ENCODE measurements at regions not wholly inside any gene's neighbourhood (a gene's known extent, or its start where the extent isn't known, plus 50 kb on each side); places are given as distances from the start of the nearest gene placed in this dataset.
A peak's percentile ranks its signal among the peaks of the same experiment; 100 is the strongest.

- Histone ChIP-seq H4K20me1 (ENCODE audit: control insufficient read depth, insufficient read depth, low read depth, low read length) (no peaks in the 10 kb centered on the region; the same call in 1 of the 2 replicates), H3K27me3 (ENCODE audit: control insufficient read depth, low read length) (no peaks in the 10 kb centered on the region; the same call in 1 of the 2 replicates), H3K36me3 (ENCODE audit: control insufficient read depth, low read length) (no peaks in the 10 kb centered on the region), H3K4me3 (ENCODE audit: low read length) (no peak overlapping the region), H3K4me2 (ENCODE audit: low read length) (no peak overlapping the region), H3K9me3 (ENCODE audit: control insufficient read depth, insufficient read depth, low read length) (no peaks in the 10 kb centered on the region), H3K4me1 (ENCODE audit: control insufficient read depth, low read length) (no peaks in the 10 kb centered on the region), H3F3A (ENCODE audit: control insufficient read depth, insufficient read depth) (no peaks in the 10 kb centered on the region), H3K79me2 (ENCODE audit: control insufficient read depth, low read length) (no peaks in the 10 kb centered on the region), H3K9me2 (replicated peaks; ENCODE audit: control insufficient read depth, low read length) (no peaks in the 10 kb centered on the region), H3K27ac (ENCODE audit: low read depth, low read length) (no peak overlapping the region)
- TF ChIP-seq CTCF (IDR thresholded peaks at IDR 0.05; ENCODE audit: low read depth, low read length, poor library complexity, severe bottlenecking) (peak; percentile 55), EZH2phosphoT487 (IDR thresholded peaks at IDR 0.05; ENCODE audit: borderline replicate concordance, low read length) (no peak)
Observed at GRCh38 chr18:47758000-47758399, 172.5 kb downstream of the SMAD2 start.

- Histone ChIP-seq H3K4me1 (ENCODE audit: control insufficient read depth, low read length) (no peaks in the 10 kb centered on the region), H4K20me1 (ENCODE audit: control insufficient read depth, insufficient read depth, low read depth, low read length) (no peaks in the 10 kb centered on the region; the same call in 1 of the 2 replicates), H3K27ac (ENCODE audit: low read depth, low read length) (no peak overlapping the region), H3K4me2 (ENCODE audit: low read length) (no peak overlapping the region), H3F3A (ENCODE audit: control insufficient read depth, insufficient read depth) (no peaks in the 10 kb centered on the region), H3K4me3 (ENCODE audit: low read length) (no peak overlapping the region), H3K36me3 (ENCODE audit: control insufficient read depth, low read length) (no peaks in the 10 kb centered on the region), H3K9me3 (ENCODE audit: control insufficient read depth, insufficient read depth, low read length) (no peaks in the 10 kb centered on the region), H3K9me2 (replicated peaks; ENCODE audit: control insufficient read depth, low read length) (no peaks in the 10 kb centered on the region), H3K79me2 (ENCODE audit: control insufficient read depth, low read length) (no peaks in the 10 kb centered on the region), H3K27me3 (ENCODE audit: control insufficient read depth, low read length) (no peaks in the 10 kb centered on the region; the same call in 1 of the 2 replicates)
- TF ChIP-seq EZH2phosphoT487 (IDR thresholded peaks at IDR 0.05; ENCODE audit: borderline replicate concordance, low read length): no peak
- peak; percentile 98 for TF ChIP-seq CTCF (IDR thresholded peaks at IDR 0.05; ENCODE audit: low read depth, low read length, poor library complexity, severe bottlenecking)
Observed at GRCh38 chr18:47756364-47757016, 174.0 kb downstream of the SMAD2 start.

GRCh38 chr18:47755102-47755456, 175.4 kb downstream of the SMAD2 start:
- Histone ChIP-seq H3K79me2 (ENCODE audit: control insufficient read depth, low read length) (no peaks in the 10 kb centered on the region), H3K27me3 (ENCODE audit: control insufficient read depth, low read length) (no peaks in the 10 kb centered on the region; the same call in 1 of the 2 replicates), H3K27ac (ENCODE audit: low read depth, low read length) (no peak overlapping the region), H3F3A (ENCODE audit: control insufficient read depth, insufficient read depth) (no peaks in the 10 kb centered on the region), H3K9me2 (replicated peaks; ENCODE audit: control insufficient read depth, low read length) (no peaks in the 10 kb centered on the region), H3K4me3 (ENCODE audit: low read length) (no peak overlapping the region), H3K36me3 (ENCODE audit: control insufficient read depth, low read length) (no peaks in the 10 kb centered on the region), H4K20me1 (ENCODE audit: control insufficient read depth, insufficient read depth, low read depth, low read length) (no peaks in the 10 kb centered on the region; the same call in 1 of the 2 replicates), H3K4me1 (ENCODE audit: control insufficient read depth, low read length) (no peaks in the 10 kb centered on the region), H3K4me2 (ENCODE audit: low read length) (no peak overlapping the region), H3K9me3 (ENCODE audit: control insufficient read depth, insufficient read depth, low read length) (no peaks in the 10 kb centered on the region)
- no peak for TF ChIP-seq CTCF (IDR thresholded peaks at IDR 0.05; ENCODE audit: low read depth, low read length, poor library complexity, severe bottlenecking)
- no peak for TF ChIP-seq EZH2phosphoT487 (IDR thresholded peaks at IDR 0.05; ENCODE audit: borderline replicate concordance, low read length)

Data from DOHH2 (cell line).